K562 (cell line): ENCODE measurements at regions not wholly inside any gene's neighbourhood (a gene's known extent, or its start where the extent isn't known, plus 50 kb on each side); places are given as distances from the start of the nearest gene placed in this dataset.

Source experiments
- ATAC-seq: fragments of 200-7000 bp; cut with Tn5 transposase; 3 replicates; pipeline ENCODE4 v1.9.1; 2020; ENCODE audit warnings: moderate library complexity
- BruUV-seq: library from RNA; stranded (reverse); fragments of 400-500 nt; replicated peaks from 2 replicates; lab custom pipeline; 2021; lab: Mats Ljungman, UMichigan
- CTCF ChIA-PET: fragments of 300-600 bp; formaldehyde crosslinking; extraction: SDS; loops from one replicate; lab custom pipeline; 2021; ENCODE audit warnings: low intra/inter-chr PET ratio; lab: Yijun Ruan, JAX
- POLR2A ChIA-PET: fragments of 300-600, 350-650 bp; sonication (Branson Sonifier 250); formaldehyde crosslinking; extraction: SDS; loops from one replicate; lab custom pipeline; 2021; ENCODE audit warnings: antibody characterized with exemption, inconsistent platforms; lab: Yijun Ruan, JAX
- DNase-seq, 4 experiments: peaks; one replicate each; pipeline versions ENCODE4 v3.0.0 to v3.0.0-alpha.2; 2011 to 2018; ENCODE audit warnings: low spot score in 3 of 4, mixed read lengths in 3 of 4; ENCODE audit errors: extremely low read depth in 1 of 4
- FAIRE-seq: peaks from 2 replicates; lab custom pipeline; 2011; peaks lifted over from hg19 to GRCh38; lab: Jason Lieb, UNC
- H2AFZ ChIP-seq: 2 replicates; pipeline ENCODE4 v1.6.0; 2011; ENCODE audit warnings: low read depth, low read length, control low read depth, inconsistent platforms
- H3K27ac ChIP-seq: fragments of 200-600 bp; 3 replicates; pipeline ENCODE4 v1.8.0; 2011; ENCODE audit warnings: low read depth, mild to moderate bottlenecking, control low read depth, inconsistent platforms, low read length, moderate library complexity, mixed read lengths; ENCODE audit errors: extremely low read depth
- H3K27me3 ChIP-seq, 2 experiments: fragments of 300-600 bp in 1 of 2; 2 replicates in 1 of 2; 3 replicates in 1 of 2; pipeline versions ENCODE4 v1.6.0 to v1.8.0; 2011; ENCODE audit warnings: inconsistent platforms in 2 of 2, low read length in 2 of 2, mild to moderate bottlenecking in 1 of 2, mixed read lengths in 1 of 2, moderate library complexity in 1 of 2; ENCODE audit not compliant: control insufficient read depth in 2 of 2, insufficient read depth in 2 of 2
- H3K36me3 ChIP-seq: fragments of 300-600 bp; 3 replicates; pipeline ENCODE4 v1.8.0; 2011; ENCODE audit warnings: mild to moderate bottlenecking, low read length, inconsistent platforms; ENCODE audit not compliant: control insufficient read depth, insufficient read depth
- H3K4me1 ChIP-seq, 2 experiments: fragments of 200-600 bp in 1 of 2; replicated peaks in 1 of 2; 2 replicates in 1 of 2; 3 replicates in 1 of 2; pipeline versions ENCODE4 v1.5.1 to v1.8.0; 2011; ENCODE audit warnings: inconsistent platforms in 2 of 2, low read length in 2 of 2, mild to moderate bottlenecking in 1 of 2, mixed read lengths in 1 of 2, moderate library complexity in 1 of 2; ENCODE audit not compliant: control insufficient read depth in 2 of 2, insufficient read depth in 2 of 2
- H3K4me2 ChIP-seq: 2 replicates; pipeline ENCODE4 v1.6.1; 2011; ENCODE audit warnings: low read length, control low read depth, inconsistent platforms, mixed read lengths; ENCODE audit not compliant: insufficient read depth
- H3K4me3 ChIP-seq: fragments of 200-600 bp; sonication (generic), shearing (Covaris generic); 2 replicates; pipeline ENCODE4 v1.5.1; 2016; ENCODE audit warnings: control low read depth, inconsistent platforms
- H3K79me2 ChIP-seq: fragments of 200-600 bp; 3 replicates; pipeline ENCODE4 v1.8.0; 2011; ENCODE audit warnings: low read length, inconsistent platforms; ENCODE audit not compliant: control insufficient read depth, insufficient read depth
- H3K9ac ChIP-seq, 2 experiments: 2 replicates each; pipeline versions ENCODE4 v1.6.0 to v1.6.1; 2011; ENCODE audit warnings: low read depth in 2 of 2, low read length in 2 of 2, control low read depth in 1 of 2, inconsistent platforms in 1 of 2, mild to moderate bottlenecking in 1 of 2, mixed read lengths in 1 of 2; ENCODE audit not compliant: insufficient read depth in 1 of 2
- H3K9me1 ChIP-seq: one replicate; pipeline ENCODE4 v1.6.0; 2011; ENCODE audit warnings: inconsistent platforms, mild to moderate bottlenecking, low read length, moderate library complexity; ENCODE audit not compliant: control insufficient read depth, insufficient read depth
- H3K9me3 ChIP-seq: replicated peaks from 2 replicates; pipeline ENCODE4 v1.5.1; 2011; ENCODE audit warnings: low read depth, low read length, inconsistent platforms; ENCODE audit not compliant: control insufficient read depth, insufficient read depth
- H4K20me1 ChIP-seq: replicated peaks from 2 replicates; pipeline ENCODE4 v1.6.1; 2011; ENCODE audit warnings: low read length, inconsistent platforms, mixed read lengths; ENCODE audit not compliant: control insufficient read depth, insufficient read depth
- ATF4 ChIP-seq: fragments of 450-650 bp; formaldehyde crosslinking; IDR thresholded peaks from 2 replicates; pipeline ENCODE4 v1.4.0; 2022; ENCODE audit warnings: mild to moderate bottlenecking, moderate library complexity
- BRF1 ChIP-seq: IDR thresholded peaks from 3 replicates; pipeline ENCODE4 v1.6.1; 2011; ENCODE audit warnings: borderline replicate concordance, mild to moderate bottlenecking; ENCODE audit not compliant: insufficient read length; ENCODE audit errors: extremely low read depth
- CHD1 ChIP-seq: fragments of 200-600 bp; sonication (generic); IDR thresholded peaks from one replicate; pipeline ENCODE4 v1.6.1; 2012; ENCODE audit warnings: mild to moderate bottlenecking, moderate library complexity, low read length, inconsistent platforms
- DMBX1 ChIP-seq: fragments of 250-450 bp; sonication (Bioruptor Pico); IDR thresholded peaks from 2 replicates; pipeline ENCODE4 v1.8.0; 2022; ENCODE audit warnings: inconsistent platforms, mild to moderate bottlenecking, moderate library complexity, borderline replicate concordance
- HDAC3 ChIP-seq: fragments of 450-650 bp; IDR thresholded peaks from 2 replicates; pipeline ENCODE4 v1.6.1; 2018; ENCODE audit warnings: borderline replicate concordance, mild to moderate bottlenecking, moderate library complexity; ENCODE audit not compliant: partially characterized antibody
- MIER1 ChIP-seq: fragments of 450-650 bp; IDR thresholded peaks from 2 replicates; pipeline ENCODE4 v1.6.1; 2016; ENCODE audit warnings: antibody characterized with exemption, mild to moderate bottlenecking, low read depth
- NFRKB ChIP-seq: fragments of 450-650 bp; IDR thresholded peaks from 2 replicates; pipeline ENCODE4 v1.6.1; 2016; ENCODE audit warnings: low read depth
- ZBTB26 ChIP-seq: fragments of 450-650 bp; formaldehyde crosslinking; IDR thresholded peaks from 2 replicates; pipeline ENCODE4 v1.4.0; 2022; ENCODE audit warnings: missing genetic modification characterization
- WGBS: fragments of 100-300 bp; shearing (Covaris generic); methylation state at CpG from one replicate; pipeline ENCODE4 v1.1.6; 2016; ENCODE audit warnings: low coverage, mixed read lengths; ENCODE audit not compliant: insufficient coverage; ENCODE audit errors: missing lambda C conversion rate; 5-methylcytosine and 5-hydroxymethylcytosine counted together
- in situ Hi-C: fragments of 300-500 bp; cut with MboI; formaldehyde crosslinking; loops from 4 replicates; pipeline ENCODE4 v1.15.0; 2018; ENCODE audit warnings: inconsistent platforms, mixed read lengths
- intact Hi-C: fragments of 100-400 bp; cut with micrococcal nuclease; formaldehyde crosslinking; loops from 2 replicates; pipeline ENCODE4 v1.14.2; 2022
- TF ChIP-seq, protein P1 (sequence below): sonication (generic); formaldehyde crosslinking; IDR thresholded peaks from 2 replicates; pipeline ENCODE4 v1.8.0; 2022; ENCODE audit warnings: mild to moderate bottlenecking, low read depth, missing genetic modification reagents

GRCh38 chr5:51816427-51816826 is 433.2 kb downstream of the ISL1 start:
- Histone ChIP-seq H3K9me1 (no peaks in the 10 kb centered on the region), H4K20me1 (no peaks in the 10 kb centered on the region), H3K79me2 (no peaks in the 10 kb centered on the region), H3K36me3 (no peaks in the 10 kb centered on the region), H3K9ac (no peak overlapping the region)
- no peak for FAIRE-seq
- no peak for TF ChIP-seq NFRKB
- TF ChIP-seq MIER1: no peak
- TF ChIP-seq, all 486 proteins: peak for 0
- Histone ChIP-seq H3K27ac (no peak overlapping the region), H3K27me3 (no peaks in the 10 kb centered on the region), H3K4me3 (no peak overlapping the region), H3K9me3 (no peaks in the 10 kb centered on the region), H3K4me2 (no peak overlapping the region), H3K4me1 (no peaks in the 10 kb centered on the region), H2AFZ (no peak overlapping the region)
- ChIA-PET CTCF (no interaction called here), POLR2A (no interaction called here)
- in situ Hi-C loops: no loop called here
- BruUV-seq: no TSS peak
- ATAC-seq (no peak), DNase-seq (no peak)
- 0% methylated on average over 2 of the region's 2 CpGs for WGBS
- intact Hi-C loops: no loop called here

DNA sequence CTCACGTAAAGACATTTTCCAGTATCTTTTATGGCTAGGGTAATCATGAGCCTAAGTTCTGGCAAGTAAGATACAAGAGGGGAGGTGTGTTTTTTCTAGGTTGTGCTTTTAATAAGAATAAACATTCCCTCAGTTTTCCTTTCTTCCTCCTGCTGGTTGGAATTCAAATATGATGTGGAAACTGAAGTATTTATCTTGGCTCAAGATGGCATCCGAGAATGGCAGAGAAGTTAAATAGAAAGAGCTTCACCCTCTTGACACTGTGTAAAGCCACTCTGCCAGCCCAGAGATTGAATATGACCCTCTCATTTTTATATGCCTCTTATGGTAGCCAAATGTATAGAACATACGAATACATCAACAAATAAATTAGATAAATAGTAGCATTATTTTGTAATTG is 438.4 kb downstream of the ISL1 start:
- 1% methylated on average over 3 of the region's 3 CpGs for WGBS
- H3K9ac ChIP-seq: no peak overlapping the region
- H3K27ac ChIP-seq: no peak overlapping the region
- CTCF ChIA-PET: no interaction called here
- no peak overlapping the region for H3K4me2 ChIP-seq
- intact Hi-C loops (no loop called here), in situ Hi-C loops (no loop called here)
- no peaks in the 10 kb centered on the region for H3K79me2 ChIP-seq
- no peak overlapping the region for H3K4me3 ChIP-seq
- H2AFZ ChIP-seq: no peak overlapping the region
- no peak for ATAC-seq
- no peaks in the 10 kb centered on the region for H3K9me1 ChIP-seq
- BruUV-seq: no TSS peak
- no peaks in the 10 kb centered on the region for H4K20me1 ChIP-seq
- H3K27me3 ChIP-seq: no peaks in the 10 kb centered on the region
- POLR2A ChIA-PET: no interaction called here
- H3K36me3 ChIP-seq: no peaks in the 10 kb centered on the region
- DNase-seq: no peak
- H3K9me3 ChIP-seq: no peaks in the 10 kb centered on the region
- TF ChIP-seq BRF1 (no peak), DMBX1 (CRISPR knock-in tag) (no peak), ZBTB26 (CRISPR knock-in tag) (no peak), HDAC3 (no peak), CHD1 (no peak), ATF4 (CRISPR knock-in tag) (no peak)
- TF ChIP-seq, protein P1, sequence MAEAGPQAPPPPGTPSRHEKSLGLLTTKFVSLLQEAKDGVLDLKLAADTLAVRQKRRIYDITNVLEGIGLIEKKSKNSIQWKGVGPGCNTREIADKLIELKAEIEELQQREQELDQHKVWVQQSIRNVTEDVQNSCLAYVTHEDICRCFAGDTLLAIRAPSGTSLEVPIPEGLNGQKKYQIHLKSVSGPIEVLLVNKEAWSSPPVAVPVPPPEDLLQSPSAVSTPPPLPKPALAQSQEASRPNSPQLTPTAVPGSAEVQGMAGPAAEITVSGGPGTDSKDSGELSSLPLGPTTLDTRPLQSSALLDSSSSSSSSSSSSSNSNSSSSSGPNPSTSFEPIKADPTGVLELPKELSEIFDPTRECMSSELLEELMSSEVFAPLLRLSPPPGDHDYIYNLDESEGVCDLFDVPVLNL: no peak
- no peaks in the 10 kb centered on the region for H3K4me1 ChIP-seq
- no peak for FAIRE-seq
